ENCODE measurements at regions not wholly inside any gene's neighbourhood (a gene's known extent, or its start where the extent isn't known, plus 50 kb on each side); places are given as distances from the start of the nearest gene placed in this dataset.
A peak's percentile ranks its signal among the peaks of the same experiment; 100 is the strongest.
"Not testable (repeated sequence)": the region's sequence is repeated elsewhere in the genome, so short reads cannot be mapped to it uniquely, and the experiment has no call there.

GRCh38 chr17:63267846-63268245 is 178.3 kb downstream of the CYB561 start:
- DNase-seq: no peak

DNA sequence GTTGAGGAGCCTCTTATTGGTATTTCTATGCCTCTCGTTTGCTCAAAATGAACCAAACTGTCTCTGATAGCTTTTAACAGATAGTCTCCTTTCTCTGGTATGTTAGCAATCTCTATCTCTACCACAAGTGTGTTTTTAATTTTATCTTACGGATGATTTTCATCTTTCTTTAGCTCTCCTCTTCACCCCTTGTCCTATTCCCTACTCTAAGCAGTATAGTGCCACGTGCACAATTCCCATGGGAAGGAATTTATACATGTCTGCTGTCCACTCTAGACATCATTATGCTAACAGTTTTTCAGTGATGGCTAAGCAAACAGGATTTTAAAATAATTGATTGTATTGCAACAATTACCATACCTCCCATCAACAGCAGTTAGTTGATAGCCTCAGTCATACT is 177.3 kb downstream of the CYB561 start:
- DNase-seq: no peak

DNA sequence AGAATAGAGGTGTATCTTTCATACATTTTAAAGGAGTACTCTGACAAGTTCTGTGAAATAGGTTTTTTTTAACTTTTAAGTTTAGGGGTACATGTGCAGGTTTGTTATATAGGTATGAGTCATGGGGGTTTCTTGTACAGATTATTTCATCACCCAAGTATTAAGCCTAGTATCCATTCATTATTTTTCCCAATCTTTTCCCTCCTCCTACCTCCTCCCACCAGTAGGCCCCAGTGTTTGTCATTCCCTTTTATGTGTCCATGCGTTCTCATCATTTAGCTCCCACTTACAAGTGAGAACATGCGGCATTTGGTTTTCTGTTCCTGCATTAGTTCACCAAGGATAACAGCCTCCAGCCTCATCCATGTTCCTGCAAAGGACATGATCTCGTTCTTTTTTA is 175.5 kb downstream of the CYB561 start:
- DNase-seq: no peak

DNA sequence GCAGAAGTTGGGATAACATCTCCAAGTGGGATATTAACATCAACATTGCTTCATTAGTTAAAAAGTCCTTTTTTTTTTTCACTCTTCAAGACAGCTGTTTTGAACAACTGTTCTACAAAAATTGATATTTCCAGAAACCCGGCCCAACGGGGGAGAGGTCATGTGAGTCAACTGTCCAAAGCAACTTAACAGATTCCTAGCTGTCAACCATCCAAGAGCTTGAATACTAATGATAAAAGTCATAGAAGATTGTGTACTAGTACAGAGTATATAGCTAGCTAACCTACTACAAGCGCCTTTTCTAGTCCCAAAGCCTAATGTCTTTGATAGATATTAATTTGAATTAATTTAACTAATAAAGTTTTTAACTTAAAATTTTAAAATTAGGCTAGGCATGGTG is 172.0 kb downstream of the CYB561 start:
- DNase-seq: no peak

DNA sequence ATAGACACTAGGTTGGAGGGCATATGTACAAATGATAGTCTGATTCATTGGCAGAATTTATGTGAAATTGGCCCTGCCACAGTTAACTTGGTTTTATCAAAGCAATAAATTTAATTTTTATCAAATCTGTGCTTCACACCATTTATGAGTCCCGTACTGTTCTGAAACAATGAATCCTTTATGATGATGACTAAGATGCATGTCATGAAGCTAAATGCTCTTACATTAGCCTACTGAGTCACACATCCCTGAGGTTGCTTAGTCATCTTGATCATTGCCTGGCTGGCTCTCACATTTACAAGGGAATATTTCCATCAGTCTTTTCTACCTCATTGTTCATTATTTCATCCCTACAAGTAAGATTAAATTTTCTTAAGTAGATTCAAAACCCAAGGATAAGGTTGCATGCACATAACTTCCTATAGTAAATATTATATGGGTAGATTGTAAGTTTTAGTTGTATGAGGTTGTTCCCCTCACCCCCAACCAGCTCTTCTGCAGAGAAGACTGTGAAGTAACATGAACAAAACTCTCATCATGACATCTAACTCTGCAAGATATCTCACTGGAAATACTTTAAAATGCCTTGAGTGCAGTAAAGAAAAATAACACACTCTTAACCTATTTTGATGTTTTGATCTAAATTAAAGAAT is 170.7 kb downstream of the CYB561 start:
- peak in 1 of 2 experiments; percentile 2 for DNase-seq

DNA sequence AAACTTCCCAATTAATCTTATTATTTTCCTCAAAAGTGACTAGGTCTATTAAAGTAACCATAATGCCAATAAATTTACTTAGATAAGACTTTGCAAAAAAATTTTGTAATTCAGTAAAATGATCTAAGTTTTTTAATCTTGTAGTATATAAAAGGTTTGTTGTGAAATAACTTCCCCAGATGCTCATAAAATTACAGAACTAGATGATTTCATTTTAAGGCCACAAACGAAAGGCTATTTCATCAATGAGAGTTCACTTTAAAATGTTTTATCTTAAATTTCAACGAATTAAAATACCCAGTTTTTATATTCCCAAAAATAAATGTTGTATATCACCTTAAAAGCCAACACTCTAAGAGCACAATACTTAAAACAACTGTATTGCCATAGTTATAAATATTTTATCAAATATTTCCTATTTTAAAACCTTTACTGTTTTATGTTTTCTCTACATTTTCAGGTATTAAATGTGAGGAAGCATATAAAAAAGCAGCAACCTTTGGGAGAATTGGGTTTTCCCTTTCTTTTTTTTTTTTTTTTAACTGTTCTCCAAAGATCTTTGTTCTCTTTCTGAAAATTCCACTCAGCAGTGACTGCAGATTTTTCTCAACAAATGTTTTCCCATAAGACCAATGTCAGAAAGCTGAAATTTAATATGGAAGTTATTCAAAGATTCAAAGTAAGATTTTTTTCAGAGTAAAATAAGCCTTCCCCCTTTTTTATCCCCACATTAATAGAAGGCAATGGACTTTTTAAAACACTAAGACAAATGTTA is 169.9 kb downstream of the CYB561 start:
- no peak for DNase-seq

- DNase-seq: no peak
Measured at GRCh38 chr17:63276821-63277220, 169.3 kb downstream of the CYB561 start.

DNA sequence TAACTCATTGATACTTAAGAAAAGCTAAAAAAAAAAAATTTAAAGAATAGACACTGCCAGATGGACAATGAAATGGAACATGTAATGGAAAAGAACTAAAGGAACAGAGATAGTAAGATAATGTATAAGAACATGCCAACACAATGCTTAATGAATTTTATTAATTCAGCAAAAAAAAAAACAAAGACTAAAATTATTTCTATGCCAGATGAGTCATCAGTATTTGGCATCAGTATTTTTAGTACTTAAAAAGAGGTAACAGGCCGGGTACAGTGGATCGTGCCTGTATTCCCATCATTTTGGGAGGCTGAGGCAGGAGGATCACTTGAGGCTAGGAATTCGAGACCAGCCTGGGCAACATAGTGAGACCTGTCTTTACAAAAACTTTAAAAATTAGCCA is 168.5 kb downstream of the CYB561 start:
- DNase-seq: no peak

DNA sequence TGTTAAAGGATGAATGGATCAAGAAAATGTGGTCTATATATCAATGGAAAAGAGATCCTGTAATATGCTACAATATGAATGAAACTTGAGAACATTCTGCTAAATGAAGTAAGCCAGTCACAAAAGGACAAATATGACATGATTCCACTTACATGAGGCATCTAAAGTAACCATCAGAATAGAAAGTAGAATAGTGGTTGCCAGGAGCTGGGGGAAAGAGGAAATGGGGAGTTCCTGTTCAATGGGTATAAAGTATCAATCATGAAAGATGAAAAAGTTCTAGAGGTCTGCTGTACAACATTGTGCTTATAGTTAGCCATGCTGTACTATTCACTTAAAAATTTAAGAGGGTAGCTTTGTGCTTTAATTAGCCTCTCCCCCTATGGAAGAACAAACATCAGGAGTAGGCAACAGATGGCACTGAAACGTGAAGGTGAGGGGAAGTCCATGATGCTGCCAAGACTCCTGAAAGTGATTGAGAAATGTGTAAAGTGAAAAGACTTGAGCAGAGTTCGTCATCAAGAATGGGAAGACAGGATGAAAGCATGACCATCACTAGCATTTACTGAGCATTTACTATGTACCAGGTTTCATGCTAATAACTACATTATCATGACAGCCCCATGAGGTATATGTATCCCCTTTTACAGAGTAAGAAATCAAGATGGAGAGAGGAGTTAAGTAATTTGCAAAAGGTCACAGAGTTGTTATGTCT is 167.2 kb downstream of the CYB561 start:
- DNase-seq: no peak

- DNase-seq: no peak
Measured at GRCh38 chr17:63279498-63280230, 166.4 kb downstream of the CYB561 start.

DNA sequence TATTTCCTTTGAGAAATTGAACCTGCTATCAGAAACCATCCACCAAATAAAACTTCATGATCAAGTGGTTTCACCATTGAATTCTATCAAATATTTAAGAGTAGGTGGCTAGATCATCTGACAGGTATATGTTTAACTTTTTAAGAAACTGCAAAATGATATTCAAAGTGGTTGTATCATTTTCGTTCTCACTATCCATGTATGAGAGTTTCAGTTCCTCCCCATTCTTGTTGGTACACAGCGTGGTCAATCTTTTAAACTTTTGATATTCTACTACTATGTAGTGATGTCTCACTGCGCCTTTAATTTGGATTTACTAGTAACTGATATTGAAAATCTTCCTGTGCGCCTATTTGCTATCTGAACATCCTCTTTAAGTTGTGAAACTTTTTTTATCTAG is 163.7 kb downstream of the CYB561 start:
- DNase-seq: no peak

DNA sequence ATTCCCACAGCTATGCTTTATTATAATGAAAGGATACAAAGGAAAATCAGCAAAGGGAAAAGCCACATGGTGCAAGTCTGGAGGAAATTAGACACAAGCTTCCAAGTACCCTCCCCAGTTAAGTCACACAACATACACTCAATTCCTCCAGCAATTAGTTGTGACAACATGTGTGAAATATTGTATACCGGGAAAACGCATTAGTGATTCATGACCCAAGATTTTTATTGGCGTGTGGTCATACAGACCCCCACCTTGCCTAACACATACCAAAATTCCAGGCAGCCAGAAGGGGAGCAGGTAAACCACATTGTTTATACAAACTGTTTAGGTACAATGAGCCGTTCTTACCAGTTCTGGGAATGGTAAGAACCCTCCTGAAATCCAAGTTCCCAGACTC is 160.6 kb downstream of the CYB561 start:
- no peak for DNase-seq

- DNase-seq: no peak
Measured at GRCh38 chr17:63286254-63286653, 159.9 kb downstream of the CYB561 start.

DNA sequence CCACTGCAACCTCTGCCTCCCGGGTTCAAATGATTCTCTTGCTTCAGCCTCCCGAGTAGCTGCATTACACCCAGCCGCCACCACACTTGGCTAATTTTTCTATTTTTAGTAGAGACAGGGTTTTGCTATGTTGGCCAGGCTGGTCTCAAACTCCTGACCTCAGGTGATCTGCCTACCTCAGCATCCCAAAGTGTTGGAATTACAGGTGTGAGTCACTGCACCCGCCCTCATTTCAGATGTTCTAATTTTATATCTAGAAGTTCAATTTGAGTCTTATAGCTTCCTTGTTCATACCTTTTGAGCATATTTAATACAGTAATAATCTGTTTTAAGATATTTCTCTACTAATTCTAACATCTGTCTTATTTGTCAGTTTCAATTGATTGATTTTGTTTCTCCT is 159.1 kb downstream of the CYB561 start:
- DNase-seq: not testable (repeated sequence)

DNA sequence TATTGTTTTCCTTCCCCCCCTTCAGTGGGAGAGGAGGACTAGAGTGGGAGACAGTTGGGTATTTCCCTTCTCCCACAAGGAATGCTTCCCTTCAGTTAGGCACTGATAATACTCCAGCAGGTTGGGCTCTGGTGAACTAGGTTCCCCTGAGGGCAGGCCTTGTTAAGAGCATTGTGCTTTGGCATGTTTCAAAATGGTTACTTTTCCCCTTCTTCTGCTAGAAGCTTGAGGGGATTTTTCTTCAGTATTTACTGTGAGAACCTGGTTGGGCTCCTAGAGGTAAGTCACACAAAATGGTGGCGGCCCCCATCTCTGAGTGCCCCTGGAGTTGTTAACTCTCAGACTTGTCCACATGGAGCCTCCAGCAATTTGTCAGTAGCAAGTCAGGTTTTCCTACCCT is 156.2 kb downstream of the CYB561 start:
- no peak for DNase-seq

GRCh38 chr17:63290351-63290750 is 155.8 kb downstream of the CYB561 start:
- no peak for DNase-seq

DNA sequence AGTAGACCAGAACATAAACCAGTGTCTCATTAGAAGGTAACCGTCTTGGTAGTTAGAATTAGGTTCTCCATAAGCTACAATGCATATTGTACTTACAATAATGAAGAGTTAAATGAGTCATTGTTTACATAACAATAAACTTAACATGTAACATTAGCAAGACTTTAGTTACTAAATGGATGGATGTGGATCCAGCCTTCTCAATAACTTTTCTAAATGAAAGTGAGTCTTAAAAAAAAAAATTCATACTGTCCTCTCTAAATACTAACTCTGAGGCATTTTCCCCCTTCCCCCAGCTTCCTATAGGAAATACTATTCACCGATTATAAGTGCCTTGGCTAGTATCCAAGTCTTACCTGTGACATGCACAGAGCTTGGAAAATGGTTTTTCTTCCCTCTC is 155.3 kb downstream of the CYB561 start:
- DNase-seq: no peak

DNA sequence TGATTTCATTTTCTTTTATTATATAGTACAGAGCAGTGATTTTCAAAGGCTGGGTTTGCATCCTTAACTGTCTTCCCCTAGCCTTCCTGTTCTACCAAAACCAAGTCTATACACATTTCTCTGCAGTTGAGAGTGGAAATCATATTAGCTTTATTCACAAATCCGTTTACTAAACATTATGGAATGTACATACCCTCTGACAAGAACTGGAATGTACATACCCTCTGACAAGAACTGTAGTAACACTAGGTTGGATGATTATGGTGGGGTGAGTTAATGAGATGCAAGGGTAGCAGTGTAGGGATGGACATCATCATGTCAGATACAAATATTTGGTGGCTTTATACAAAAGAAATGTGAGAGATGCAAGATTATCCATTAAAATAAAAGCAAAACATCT is 154.8 kb downstream of the CYB561 start:
- no peak for DNase-seq

- no peak for DNase-seq
Measured at GRCh38 chr17:63292421-63292820, 153.7 kb downstream of the CYB561 start.

GRCh38 chr17:63293323-63294075 is 152.6 kb downstream of the CYB561 start:
- DNase-seq: no peak

DNA sequence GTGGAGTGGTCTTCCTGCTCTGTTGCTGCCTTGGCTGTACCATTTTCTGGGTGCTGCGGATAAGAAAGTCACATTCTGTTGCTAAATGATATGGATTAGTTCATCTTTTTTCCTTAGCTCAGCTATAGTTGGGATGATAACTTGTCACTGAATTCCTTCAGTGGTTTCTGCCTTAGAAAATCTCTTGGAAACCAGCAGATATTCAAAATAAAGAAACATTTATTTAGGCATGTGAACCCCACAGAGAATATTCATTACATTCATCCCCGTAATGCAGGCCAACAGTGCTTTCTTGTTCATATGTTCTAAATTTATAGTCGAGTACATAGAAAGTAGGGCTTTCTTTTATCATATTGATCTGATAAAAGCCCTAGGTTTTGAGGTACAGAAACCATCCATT is 151.3 kb downstream of the CYB561 start:
- no peak for DNase-seq

- DNase-seq: no peak
Measured at GRCh38 chr17:63295288-63295687, 150.8 kb downstream of the CYB561 start.
